HCT116 (cell line): ENCODE measurements at regions not wholly inside any gene's neighbourhood (a gene's known extent, or its start where the extent isn't known, plus 50 kb on each side); places are given as distances from the start of the nearest gene placed in this dataset.

ENCODE experiments used
- ATAC-seq: fragments of 200-7000 bp; cut with Tn5 transposase; 2 replicates; pipeline ENCODE4 v1.9.1; 2020; ENCODE audit warnings: mild to moderate bottlenecking, moderate library complexity
- BruUV-seq: library from RNA; stranded (reverse); fragments of 400-500 nt; replicated peaks from 2 replicates; lab custom pipeline; 2021; lab: Mats Ljungman, UMichigan
- CTCF ChIA-PET: fragments of 300-600 bp; sonication (Branson Sonifier 250); formaldehyde crosslinking; loops from one replicate; lab custom pipeline; 2021; ENCODE audit warnings: antibody characterized with exemption; lab: Charles Lee
- POLR2A ChIA-PET: fragments of 300-600, 350-600 bp; sonication (Branson Sonifier 250); formaldehyde crosslinking; loops from one replicate; lab custom pipeline; 2021; ENCODE audit warnings: antibody characterized with exemption; lab: Charles Lee
- RAD21 ChIA-PET, 2 experiments: fragments of 300-600 bp; sonication (Branson Sonifier 250); formaldehyde crosslinking; loops; one replicate each; lab custom pipeline; 2023; ENCODE audit warnings: low total read pairs in 2 of 2; ENCODE audit not compliant: uncharacterized antibody in 2 of 2, unreplicated experiment in 2 of 2, low non-redundant PET in 1 of 2; lab: Charles Lee
- DNase-seq: peaks from one replicate; pipeline ENCODE4 v3.0.0-alpha.2; 2010; ENCODE audit warnings: low read depth, low spot score
- H2AFZ ChIP-seq: fragments of 200-600 bp; shearing (Covaris generic), sonication (generic); 2 replicates; pipeline ENCODE4 v1.6.1; 2017; ENCODE audit warnings: low read depth, mixed run types, mixed read lengths, antibody characterized with exemption, low read length; ENCODE audit not compliant: poor library complexity, severe bottlenecking
- H3K27ac ChIP-seq: 2 replicates; pipeline ENCODE4 v1.5.1; 2012; ENCODE audit warnings: low read depth, low read length
- H3K27me3 ChIP-seq: fragments of 200-600 bp; sonication (generic); 2 replicates; pipeline ENCODE4 v1.6.1; 2016; ENCODE audit warnings: mixed run types, low read length, mixed read lengths; ENCODE audit not compliant: insufficient read depth
- H3K36me3 ChIP-seq, 2 experiments: fragments of 200-500 bp in 1 of 2; fragments of 200-600 bp in 1 of 2; sonication (Bioruptor generic) in 1 of 2; sonication (generic) in 1 of 2; 2 replicates each; pipeline versions ENCODE4 v1.5.1 to v1.6.1; 2014 to 2016; ENCODE audit warnings: low read length in 2 of 2, inconsistent platforms in 1 of 2, mixed read lengths in 1 of 2, mixed run types in 1 of 2; ENCODE audit not compliant: insufficient read depth in 2 of 2, control insufficient read depth in 1 of 2
- H3K4me1 ChIP-seq, 2 experiments: fragments of 200-600 bp in 1 of 2; sonication (generic) in 1 of 2; 2 replicates each; pipeline versions ENCODE4 v1.5.1 to v1.6.1; 2012 to 2017; ENCODE audit warnings: low read length in 2 of 2, inconsistent platforms in 1 of 2, mild to moderate bottlenecking in 1 of 2, mixed read lengths in 1 of 2, mixed run types in 1 of 2, moderate library complexity in 1 of 2; ENCODE audit not compliant: insufficient read depth in 2 of 2, control insufficient read depth in 1 of 2
- H3K4me2 ChIP-seq: fragments of 200-600 bp; sonication (generic); 2 replicates; pipeline ENCODE4 v1.6.1; 2017; ENCODE audit warnings: mixed run types, low read length, mixed read lengths
- H3K4me3 ChIP-seq, 2 experiments: fragments of 200-600 bp in 1 of 2; sonication (generic) in 1 of 2; replicated peaks in 1 of 2; 2 replicates each; pipeline ENCODE4 v1.5.1; 2011 to 2016; ENCODE audit warnings: low read length in 2 of 2, control low read depth in 1 of 2, low read depth in 1 of 2, mild to moderate bottlenecking in 1 of 2, mixed read lengths in 1 of 2, mixed run types in 1 of 2
- H3K79me2 ChIP-seq: fragments of 200-600 bp; sonication (generic); 2 replicates; pipeline ENCODE4 v1.6.1; 2017; ENCODE audit warnings: mild to moderate bottlenecking, mixed run types, low read length, moderate library complexity, mixed read lengths; ENCODE audit not compliant: insufficient read depth
- H3K9ac ChIP-seq: fragments of 200-600 bp; sonication (generic); 2 replicates; pipeline ENCODE4 v1.6.1; 2016; ENCODE audit warnings: low read length, mixed read lengths
- H3K9me2 ChIP-seq: fragments of 200-600 bp; sonication (generic), shearing (Covaris generic); 2 replicates; pipeline ENCODE4 v1.6.1; 2017; ENCODE audit warnings: mixed run types, mild to moderate bottlenecking, moderate library complexity; ENCODE audit not compliant: insufficient read depth
- H3K9me3 ChIP-seq, 2 experiments: fragments of 200-500 bp in 1 of 2; fragments of 200-600 bp in 1 of 2; sonication (Bioruptor generic) in 1 of 2; sonication (generic) in 1 of 2; 2 replicates each; pipeline ENCODE4 v1.6.1; 2014 to 2017; ENCODE audit warnings: low read length in 2 of 2, mixed read lengths in 2 of 2, inconsistent platforms in 1 of 2, low read depth in 1 of 2, mild to moderate bottlenecking in 1 of 2, mixed run types in 1 of 2, moderate library complexity in 1 of 2; ENCODE audit not compliant: control insufficient read depth in 1 of 2, insufficient read depth in 1 of 2
- H4K20me1 ChIP-seq: fragments of 200-600 bp; sonication (generic), shearing (Covaris generic); 2 replicates; pipeline ENCODE4 v1.6.1; 2017; ENCODE audit warnings: mixed run types, mild to moderate bottlenecking, moderate library complexity; ENCODE audit not compliant: insufficient read depth
- CEBPB ChIP-seq: IDR thresholded peaks from 2 replicates; pipeline ENCODE4 v1.6.1; 2012; ENCODE audit warnings: low read depth
- EGR1 ChIP-seq: IDR thresholded peaks from 2 replicates; pipeline ENCODE4 v1.6.1; 2012; ENCODE audit warnings: low read depth
- EZH2 ChIP-seq: fragments of 200-600 bp; sonication (generic); IDR thresholded peaks from 2 replicates; pipeline ENCODE4 v1.6.1; 2017; ENCODE audit warnings: antibody characterized with exemption, mixed run types
- EZH2phosphoT487 ChIP-seq: fragments of 200-600 bp; IDR thresholded peaks from 2 replicates; pipeline ENCODE4 v1.6.1; 2018; ENCODE audit warnings: antibody characterized with exemption, borderline replicate concordance
- FOSL1 ChIP-seq: IDR thresholded peaks from 2 replicates; pipeline ENCODE4 v1.6.1; 2012; ENCODE audit warnings: low read depth
- JUND ChIP-seq: IDR thresholded peaks from 2 replicates; pipeline ENCODE4 v1.6.1; 2012
- MAX ChIP-seq: IDR thresholded peaks from 2 replicates; pipeline ENCODE4 v1.6.1; 2012
- POLR2A ChIP-seq: IDR thresholded peaks from 2 replicates; pipeline ENCODE4 v1.7.0; 2011; ENCODE audit warnings: borderline replicate concordance; ENCODE audit not compliant: insufficient read depth, insufficient read length; ENCODE audit errors: extremely low read depth
- POLR2AphosphoS5 ChIP-seq: IDR thresholded peaks from 2 replicates; pipeline ENCODE4 v1.6.1; 2011; ENCODE audit warnings: mild to moderate bottlenecking, low read depth, low read length, moderate library complexity
- RAD21 ChIP-seq: IDR thresholded peaks from 2 replicates; pipeline ENCODE4 v1.6.1; 2012; ENCODE audit warnings: low read depth, mild to moderate bottlenecking
- REST ChIP-seq: IDR thresholded peaks from 2 replicates; pipeline ENCODE4 v1.6.1; 2012; ENCODE audit warnings: low read depth
- SIN3A ChIP-seq: IDR thresholded peaks from 2 replicates; pipeline ENCODE4 v1.6.1; 2012; ENCODE audit warnings: low read depth
- SP1 ChIP-seq: IDR thresholded peaks from 2 replicates; pipeline ENCODE4 v1.6.1; 2012; ENCODE audit warnings: low read depth
- SRF ChIP-seq: IDR thresholded peaks from 2 replicates; pipeline ENCODE4 v1.6.1; 2012; ENCODE audit warnings: low read depth
- TCF7L2 ChIP-seq: IDR thresholded peaks from 2 replicates; pipeline ENCODE4 v1.7.0; 2011; ENCODE audit warnings: borderline replicate concordance, inconsistent platforms; ENCODE audit not compliant: insufficient read depth, insufficient read length; ENCODE audit errors: extremely low read depth
- ZBTB33 ChIP-seq: IDR thresholded peaks from 2 replicates; pipeline ENCODE4 v1.6.1; 2011; ENCODE audit warnings: mild to moderate bottlenecking, low read length, moderate library complexity; ENCODE audit not compliant: insufficient replicate concordance; ENCODE audit errors: extremely low read depth
- ZNF274 ChIP-seq: fragments of 200-500 bp; sonication (Bioruptor generic); IDR thresholded peaks from 2 replicates; pipeline ENCODE4 v1.6.1; 2014; ENCODE audit warnings: mild to moderate bottlenecking, low read depth, low read length, inconsistent platforms
- intact Hi-C: fragments of 100-400 bp; cut with micrococcal nuclease; formaldehyde crosslinking; loops from 2 replicates; pipeline ENCODE4 v1.10.0; 2022

- Histone ChIP-seq H3K79me2 (no peaks in the 10 kb centered on the region), H3K9me3 (no peaks in the 10 kb centered on the region; a peak in 2 of 4 replicates), H3K4me1 (no peaks in the 10 kb centered on the region), H3K4me2 (no peak overlapping the region), H2AFZ (no peak overlapping the region), H3K9ac (no peak overlapping the region), H3K4me3 (no peak overlapping the region), H4K20me1 (no peaks in the 10 kb centered on the region), H3K36me3 (no peaks in the 10 kb centered on the region), H3K27ac (no peak overlapping the region), H3K9me2 (no peaks in the 10 kb centered on the region), H3K27me3 (no peaks in the 10 kb centered on the region)
- POLR2A ChIA-PET: no interaction called here
- intact Hi-C loops: no loop called here
- TF ChIP-seq EZH2phosphoT487 (no peak), MAX (no peak), TCF7L2 (no peak), REST (no peak), SRF (no peak), SIN3A (no peak), EGR1 (no peak), JUND (no peak), FOSL1 (no peak), SP1 (no peak), ZNF274 (no peak), CEBPB (no peak), ZBTB33 (no peak), RAD21 (no peak), POLR2AphosphoS5 (no peak), POLR2A (no peak), EZH2 (no peak)
- BruUV-seq: no TSS peak
- no peak for DNase-seq
- RAD21 ChIA-PET: no interaction called here
- ATAC-seq: no peak
- CTCF ChIA-PET: no interaction called here
Measured at GRCh38 chr11:80532633-80533232, 1091.9 kb upstream of the TENM4 start.
